Muscle layer of duodenum (tissue), 2 donors: ENCODE measurements at regions not wholly inside any gene's neighbourhood (a gene's known extent, or its start where the extent isn't known, plus 50 kb on each side); places are given as distances from the start of the nearest gene placed in this dataset.

Source experiments
- H3K27ac ChIP-seq: one replicate; pipeline ENCODE4 v1.7.0; 2013; ENCODE audit warnings: mild to moderate bottlenecking, low read length
- H3K27me3 ChIP-seq: one replicate; pipeline ENCODE4 v1.7.0; 2013; ENCODE audit warnings: low read depth, mild to moderate bottlenecking, control low read depth, low read length
- H3K36me3 ChIP-seq, 2 donors: one replicate each; pipeline ENCODE4 v1.7.0; 2013; ENCODE audit warnings: low read length in 2 of 2, control low read depth in 1 of 2, mild to moderate bottlenecking in 1 of 2; ENCODE audit not compliant: insufficient read depth in 2 of 2, control insufficient read depth in 1 of 2
- H3K4me1 ChIP-seq, 2 donors: one replicate each; pipeline ENCODE4 v1.7.0; 2013; ENCODE audit warnings: low read length in 2 of 2, mild to moderate bottlenecking in 2 of 2, control low read depth in 1 of 2, moderate library complexity in 1 of 2; ENCODE audit not compliant: insufficient read depth in 2 of 2, control insufficient read depth in 1 of 2
- H3K4me3 ChIP-seq, 2 donors: one replicate each; pipeline ENCODE4 v1.7.0; 2013; ENCODE audit warnings: low read length in 2 of 2, low read depth in 1 of 2, mild to moderate bottlenecking in 1 of 2
- H3K9me3 ChIP-seq, 2 donors: one replicate each; pipeline ENCODE4 v1.7.0; 2013; ENCODE audit warnings: low read length in 2 of 2, control low read depth in 1 of 2, mild to moderate bottlenecking in 1 of 2; ENCODE audit not compliant: control insufficient read depth in 1 of 2
- donor health status: healthy.

GRCh38 chr3:147471741-147472140 is 62.6 kb downstream of the ZIC1 start:
- Histone ChIP-seq H3K4me3 (no peak overlapping the region), H3K9me3 (peaks cover 2 to 6% of the 10 kb centered on the region in 2 donors), H3K4me1 (no peaks in the 10 kb centered on the region), H3K36me3 (no peaks in the 10 kb centered on the region), H3K27me3 (no peaks in the 10 kb centered on the region), H3K27ac (no peak overlapping the region)

- Histone ChIP-seq H3K4me3 (no peak overlapping the region), H3K4me1 (no peaks in the 10 kb centered on the region), H3K27me3 (no peaks in the 10 kb centered on the region), H3K27ac (no peak overlapping the region), H3K9me3 (peaks cover 2 to 6% of the 10 kb centered on the region in 2 donors), H3K36me3 (no peaks in the 10 kb centered on the region)
These were observed 63.7 kb downstream of the ZIC1 start for GRCh38 chr3:147472846-147473245.

- Histone ChIP-seq H3K27me3 (no peaks in the 10 kb centered on the region), H3K4me1 (no peaks in the 10 kb centered on the region), H3K27ac (no peak overlapping the region), H3K4me3 (no peak overlapping the region), H3K9me3 (no peaks in the 10 kb centered on the region), H3K36me3 (no peaks in the 10 kb centered on the region)
These were observed 74.0 kb downstream of the ZIC1 start for GRCh38 chr3:147483145-147483544.

- no peaks in the 10 kb centered on the region for H3K27me3 ChIP-seq
- no peaks in the 10 kb centered on the region for H3K9me3 ChIP-seq
- H3K4me1 ChIP-seq: no peaks in the 10 kb centered on the region
- no peak overlapping the region for H3K4me3 ChIP-seq
- no peak overlapping the region for H3K27ac ChIP-seq
- H3K36me3 ChIP-seq: no peaks in the 10 kb centered on the region
These were observed 74.4 kb downstream of the ZIC1 start for GRCh38 chr3:147483578-147483977.

GRCh38 chr3:147493065-147493464 is 83.9 kb downstream of the ZIC1 start:
- H3K9me3 ChIP-seq: no peaks in the 10 kb centered on the region
- H3K36me3 ChIP-seq: no peaks in the 10 kb centered on the region
- no peak overlapping the region for H3K4me3 ChIP-seq
- H3K4me1 ChIP-seq: no peaks in the 10 kb centered on the region
- H3K27me3 ChIP-seq: no peaks in the 10 kb centered on the region
- no peak overlapping the region for H3K27ac ChIP-seq

GRCh38 chr3:147493666-147494065 is 84.5 kb downstream of the ZIC1 start:
- Histone ChIP-seq H3K4me1 (no peaks in the 10 kb centered on the region), H3K36me3 (no peaks in the 10 kb centered on the region), H3K9me3 (no peaks in the 10 kb centered on the region), H3K27me3 (no peaks in the 10 kb centered on the region), H3K27ac (no peak overlapping the region), H3K4me3 (no peak overlapping the region)

- no peak overlapping the region for H3K4me3 ChIP-seq
- H3K27ac ChIP-seq: no peak overlapping the region
- no peaks in the 10 kb centered on the region for H3K27me3 ChIP-seq
- H3K36me3 ChIP-seq: no peaks in the 10 kb centered on the region
- no peaks in the 10 kb centered on the region for H3K4me1 ChIP-seq
- no peaks in the 10 kb centered on the region for H3K9me3 ChIP-seq
These were observed 88.1 kb downstream of the ZIC1 start for GRCh38 chr3:147497286-147497685.

GRCh38 chr3:147507638-147508286 is 98.6 kb downstream of the ZIC1 start:
- Histone ChIP-seq H3K27ac (no peak overlapping the region), H3K9me3 (no peaks in the 10 kb centered on the region), H3K27me3 (no peaks in the 10 kb centered on the region), H3K4me3 (no peak overlapping the region), H3K4me1 (no peaks in the 10 kb centered on the region), H3K36me3 (no peaks in the 10 kb centered on the region)

GRCh38 chr3:147509448-147509847 is 100.3 kb downstream of the ZIC1 start:
- Histone ChIP-seq H3K9me3 (no peaks in the 10 kb centered on the region), H3K36me3 (no peaks in the 10 kb centered on the region), H3K27me3 (no peaks in the 10 kb centered on the region), H3K4me1 (no peaks in the 10 kb centered on the region), H3K4me3 (no peak overlapping the region), H3K27ac (no peak overlapping the region)

- Histone ChIP-seq H3K4me1 (no peaks in the 10 kb centered on the region), H3K27me3 (no peaks in the 10 kb centered on the region), H3K4me3 (no peak overlapping the region), H3K27ac (no peak overlapping the region), H3K9me3 (no peaks in the 10 kb centered on the region), H3K36me3 (no peaks in the 10 kb centered on the region)
These were observed 104.6 kb downstream of the ZIC1 start for GRCh38 chr3:147513785-147514184.

- Histone ChIP-seq H3K27me3 (no peaks in the 10 kb centered on the region), H3K9me3 (no peaks in the 10 kb centered on the region), H3K4me3 (no peak overlapping the region), H3K27ac (no peak overlapping the region), H3K36me3 (no peaks in the 10 kb centered on the region), H3K4me1 (no peaks in the 10 kb centered on the region)
These were observed 105.4 kb downstream of the ZIC1 start for GRCh38 chr3:147514366-147515160.
